Suppressor macrophage treated with lipopolysaccharide for 4 hours (primary cell): ENCODE measurements at regions not wholly inside any gene's neighbourhood (a gene's known extent, or its start where the extent isn't known, plus 50 kb on each side); places are given as distances from the start of the nearest gene placed in this dataset.

ENCODE experiments used
- DNase-seq: peaks from one replicate; pipeline ENCODE4 v3.0.0-alpha.2; 2020

DNA sequence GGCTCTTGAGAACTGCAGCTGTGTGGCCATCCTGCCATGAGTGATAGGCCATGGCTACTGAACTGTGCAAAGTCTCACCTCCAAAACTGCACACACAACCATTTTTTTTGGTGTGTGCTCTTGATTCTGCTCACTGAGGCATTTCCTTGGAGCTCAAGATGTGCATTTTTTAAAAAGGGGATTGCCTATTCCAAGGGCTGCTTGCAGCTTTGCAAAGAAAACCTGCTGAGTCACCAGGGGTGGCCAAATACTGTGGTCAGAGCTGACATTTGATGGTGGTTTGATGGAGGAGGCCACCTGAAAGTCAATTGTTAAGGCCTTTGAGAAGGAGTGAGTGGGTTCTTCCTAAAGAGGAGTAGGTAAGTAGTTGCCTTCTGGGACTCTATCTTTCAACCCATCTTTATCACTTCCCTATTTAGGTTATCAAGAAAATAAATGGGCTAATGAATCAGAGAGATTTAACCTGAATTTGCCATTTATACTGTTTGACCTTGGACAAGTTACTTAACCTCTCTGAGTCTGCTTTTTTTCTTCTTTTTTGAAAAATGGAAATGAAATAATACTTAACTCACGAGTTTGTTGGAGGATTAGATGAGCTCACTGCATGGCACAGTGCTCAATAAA is 87.9 kb downstream of the CHST2 start:
- DNase-seq: peak; percentile 36

DNA sequence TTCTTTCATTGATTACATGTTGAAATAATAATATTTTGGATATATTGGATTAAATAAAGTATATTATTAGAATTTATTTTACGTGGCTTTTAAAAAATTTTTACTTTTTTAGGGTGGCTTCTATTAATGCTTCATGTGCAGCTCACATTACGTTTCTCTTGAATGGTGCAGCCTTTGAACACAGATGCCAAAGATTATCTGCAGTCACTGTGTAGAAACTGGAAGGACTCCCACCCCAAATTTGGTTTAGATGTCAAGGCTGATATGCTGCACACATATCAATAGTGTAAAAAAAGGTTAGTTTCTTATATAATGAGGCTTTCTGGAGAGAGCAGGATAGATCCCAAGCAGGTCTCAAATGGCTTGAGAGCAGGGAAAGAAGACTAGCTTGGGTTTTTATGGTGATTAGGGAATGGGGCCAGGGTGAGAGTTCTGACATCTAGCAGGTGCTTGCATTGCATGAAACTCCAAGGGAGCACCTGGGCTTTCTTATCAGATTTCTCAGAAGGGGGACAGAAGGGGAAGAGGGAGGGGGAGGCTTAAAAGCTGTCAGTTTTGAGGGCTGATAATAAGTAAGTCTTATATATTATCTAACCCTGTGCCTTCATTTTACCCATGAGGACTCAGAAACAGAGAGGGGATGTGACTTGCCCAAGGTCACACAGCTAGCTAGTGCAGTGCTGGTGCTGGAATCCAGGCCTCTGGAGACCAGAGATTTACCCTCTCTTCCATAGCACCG is 89.6 kb downstream of the CHST2 start:
- DNase-seq: no peak

DNA sequence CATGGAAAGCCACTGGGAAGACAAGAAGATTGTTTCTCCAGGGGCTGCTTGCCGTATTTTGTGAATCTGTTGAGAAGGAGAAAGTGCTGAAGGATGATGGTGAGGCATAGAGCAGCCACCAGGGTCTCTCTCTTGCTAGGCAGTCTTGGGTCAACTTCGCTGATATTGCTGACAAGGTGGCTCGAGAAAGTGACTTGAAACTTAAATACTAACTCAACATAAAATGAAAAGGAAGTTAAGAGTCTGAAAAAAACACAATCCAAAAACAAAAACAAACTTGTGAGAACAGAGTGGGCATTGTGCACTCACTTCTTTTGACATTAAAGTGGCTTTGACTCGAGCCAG is 90.1 kb downstream of the CHST2 start:
- no peak for DNase-seq

DNA sequence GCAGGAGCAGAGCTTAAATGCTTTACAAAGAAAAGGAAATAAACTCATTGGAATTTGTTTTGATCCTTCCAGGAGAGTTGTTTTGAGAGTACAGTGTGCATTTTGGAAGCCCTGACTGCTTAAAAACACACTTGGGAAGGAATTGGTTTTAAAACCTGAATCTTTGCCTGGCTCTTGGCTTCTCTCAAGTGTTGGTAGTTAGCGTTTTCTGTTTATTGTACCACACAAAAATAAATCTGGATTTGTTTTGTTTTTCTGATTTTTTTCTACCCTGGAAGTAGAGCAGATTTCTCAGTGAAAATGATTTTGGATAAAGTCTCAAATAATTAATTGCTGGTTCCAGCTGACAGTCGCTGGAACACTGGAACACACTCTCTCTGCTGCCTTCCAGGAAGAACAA is 90.6 kb downstream of the CHST2 start:
- no peak for DNase-seq

DNA sequence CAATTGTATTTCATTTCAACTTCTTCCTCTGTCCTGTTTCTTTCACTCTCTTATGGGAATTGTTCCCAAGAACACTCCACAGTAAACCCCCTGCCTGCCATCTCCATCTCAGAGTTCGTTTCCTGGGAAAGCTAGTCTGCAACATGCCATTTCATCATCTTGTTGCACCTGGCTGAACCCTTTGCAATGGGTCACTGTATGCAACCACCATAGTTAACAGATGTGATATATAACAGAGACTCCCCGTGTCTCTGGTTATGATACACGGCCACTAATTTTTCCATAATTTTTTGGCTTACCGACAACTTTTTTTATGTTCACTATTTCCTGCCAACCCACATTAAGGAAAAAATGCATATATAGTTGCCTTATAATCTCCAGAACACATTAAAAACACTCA is 95.5 kb downstream of the CHST2 start:
- no peak for DNase-seq
